ENCODE measurements at regions not wholly inside any gene's neighbourhood (a gene's known extent, or its start where the extent isn't known, plus 50 kb on each side); places are given as distances from the start of the nearest gene placed in this dataset.

DNA sequence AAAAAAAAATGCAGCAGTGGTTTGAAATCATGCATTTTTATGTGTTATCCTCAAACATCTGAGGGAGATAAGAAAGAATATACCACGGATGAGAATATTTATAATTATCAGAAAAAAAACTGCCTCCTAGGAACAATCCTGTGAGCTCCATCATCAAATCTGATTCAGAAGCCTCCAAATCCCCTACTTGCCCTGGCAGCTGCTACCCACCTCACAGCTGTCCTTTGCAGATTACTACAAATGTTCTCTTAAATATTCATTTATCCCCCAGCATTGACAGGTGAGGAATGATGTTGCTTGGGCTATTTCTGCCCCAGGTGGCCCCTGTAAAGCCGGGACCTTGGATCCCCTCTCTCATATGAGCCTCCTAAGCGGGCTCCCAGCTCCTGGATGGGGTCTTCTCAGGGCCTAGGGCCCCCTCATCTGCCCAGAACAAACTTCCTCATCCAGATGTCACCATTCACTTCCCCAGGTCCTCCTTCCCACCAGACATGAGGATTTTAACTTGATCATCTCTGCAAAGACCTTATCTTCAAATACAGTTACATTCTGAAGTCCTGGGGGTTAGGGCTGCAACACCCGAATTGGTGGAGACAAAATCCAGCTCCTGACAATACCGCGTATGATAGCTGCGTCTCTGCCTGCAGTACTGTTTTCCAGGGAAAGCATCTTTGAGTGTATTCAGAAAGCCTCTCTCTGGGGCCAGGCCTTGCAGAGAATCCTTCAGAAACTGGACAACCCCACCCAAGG lies 81.9 kb upstream of the INSIG1 start:
- Mint-ChIP-seq H3K27me3 (ENCODE audit: unreplicated experiment) (peaks cover 4% of the 10 kb centered on the region), H3K27ac (ENCODE audit: unreplicated experiment) (no peak overlapping the region), H3K9me3 (ENCODE audit: unreplicated experiment) (peaks cover 3% of the 10 kb centered on the region), H3K36me3 (ENCODE audit: unreplicated experiment) (peaks cover 4% of the 10 kb centered on the region), H3K4me1 (ENCODE audit: low read depth, unreplicated experiment) (no peaks in the 10 kb centered on the region), H3K4me3 (ENCODE audit: unreplicated experiment) (no peak overlapping the region)
- no peak for TF ChIP-seq CTCF (IDR thresholded peaks at IDR 0.05; ENCODE audit: partially characterized antibody, unreplicated experiment)
- DNase-seq, result no peak

DNA sequence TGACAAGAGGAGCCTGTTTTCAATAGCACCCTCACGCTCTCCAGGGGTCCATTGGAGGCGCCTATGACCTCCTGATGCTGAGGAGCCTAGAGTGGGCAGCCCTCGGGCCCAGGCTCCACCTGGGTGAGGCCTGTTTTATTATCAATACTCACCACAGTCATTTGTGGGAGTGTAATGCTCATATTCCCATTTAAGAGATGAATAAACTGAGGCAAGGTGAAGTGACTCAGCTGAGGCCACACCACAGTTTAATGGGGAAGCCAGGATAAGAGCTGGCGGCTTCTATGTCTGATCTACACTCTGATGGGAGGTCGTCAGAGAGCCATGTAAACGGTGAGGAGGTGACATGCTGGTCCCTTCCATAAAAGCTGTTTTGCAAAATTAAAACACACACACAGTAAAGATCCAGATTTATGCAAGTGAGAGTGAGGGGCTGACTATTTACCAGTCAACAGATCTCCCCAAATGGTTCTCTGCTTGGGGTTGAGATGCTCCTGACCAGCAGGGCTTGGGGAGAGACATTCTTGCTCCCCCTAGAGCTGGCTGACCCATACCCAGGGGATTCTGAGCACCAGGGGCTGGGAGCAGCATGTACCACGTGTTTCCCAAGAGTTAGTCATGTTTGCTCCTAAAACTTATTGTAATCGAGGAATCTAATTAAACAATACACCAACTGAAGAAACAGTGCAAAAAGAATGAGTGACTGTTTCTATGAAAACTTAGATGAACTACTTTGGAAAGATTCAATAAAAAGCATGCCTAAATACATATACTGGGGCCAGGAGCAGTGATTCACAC lies 81.0 kb upstream of the INSIG1 start:
- TF ChIP-seq CTCF (IDR thresholded peaks at IDR 0.05; ENCODE audit: partially characterized antibody, unreplicated experiment), result no peak
- peaks cover 4% of the 10 kb centered on the region for H3K27me3 Mint-ChIP-seq (ENCODE audit: unreplicated experiment)
- no peak overlapping the region for H3K27ac Mint-ChIP-seq (ENCODE audit: unreplicated experiment)
- H3K4me3 Mint-ChIP-seq (ENCODE audit: unreplicated experiment), result no peak overlapping the region
- no peaks in the 10 kb centered on the region for H3K36me3 Mint-ChIP-seq (ENCODE audit: unreplicated experiment)
- no peaks in the 10 kb centered on the region for H3K9me3 Mint-ChIP-seq (ENCODE audit: unreplicated experiment)
- H3K4me1 Mint-ChIP-seq (ENCODE audit: low read depth, unreplicated experiment), result peaks cover 2% of the 10 kb centered on the region
- no peak for DNase-seq

DNA sequence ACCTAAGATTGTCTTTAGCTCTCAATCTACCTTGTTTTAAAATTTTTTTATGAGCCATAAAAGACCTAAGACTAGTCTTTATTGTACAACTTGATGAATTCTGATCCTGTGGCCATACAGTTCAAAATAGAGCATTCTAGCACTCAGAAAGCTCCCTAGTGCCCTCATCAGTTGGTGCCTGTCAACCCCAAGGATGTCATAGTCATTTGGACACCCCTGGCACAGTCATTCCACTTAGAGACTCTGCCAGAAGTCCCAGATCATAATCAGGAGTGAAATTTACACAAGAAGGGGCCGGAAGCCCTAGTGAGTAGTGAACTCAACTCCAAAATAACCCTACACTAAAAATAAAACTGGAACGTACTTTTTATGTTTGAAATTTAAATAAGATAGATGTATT lies 80.0 kb upstream of the INSIG1 start:
- Mint-ChIP-seq H3K4me1 (ENCODE audit: low read depth, unreplicated experiment) (peaks cover 2% of the 10 kb centered on the region), H3K27ac (ENCODE audit: unreplicated experiment) (no peak overlapping the region), H3K36me3 (ENCODE audit: unreplicated experiment) (no peaks in the 10 kb centered on the region), H3K4me3 (ENCODE audit: unreplicated experiment) (no peak overlapping the region), H3K9me3 (ENCODE audit: unreplicated experiment) (no peaks in the 10 kb centered on the region), H3K27me3 (ENCODE audit: unreplicated experiment) (peaks cover 5% of the 10 kb centered on the region)
- no peak for DNase-seq
- no peak for TF ChIP-seq CTCF (IDR thresholded peaks at IDR 0.05; ENCODE audit: partially characterized antibody, unreplicated experiment)

- TF ChIP-seq CTCF (IDR thresholded peaks at IDR 0.05; ENCODE audit: partially characterized antibody, unreplicated experiment), result no peak
- Mint-ChIP-seq H3K9me3 (ENCODE audit: unreplicated experiment) (no peaks in the 10 kb centered on the region), H3K4me3 (ENCODE audit: unreplicated experiment) (no peak overlapping the region), H3K27me3 (ENCODE audit: unreplicated experiment) (peaks cover 6% of the 10 kb centered on the region), H3K36me3 (ENCODE audit: unreplicated experiment) (no peaks in the 10 kb centered on the region), H3K4me1 (ENCODE audit: low read depth, unreplicated experiment) (peaks cover 2% of the 10 kb centered on the region), H3K27ac (ENCODE audit: unreplicated experiment) (no peak overlapping the region)
- DNase-seq, result no peak
Measured at GRCh38 chr7:155218276-155219153, 79.2 kb upstream of the INSIG1 start.
